ENCODE measurements at regions not wholly inside any gene's neighbourhood (a gene's known extent, or its start where the extent isn't known, plus 50 kb on each side); places are given as distances from the start of the nearest gene placed in this dataset.

GRCh38 chr6:19643287-19643686, 193.9 kb upstream of the ID4 start:
- no peak for TF ChIP-seq CTCF (conservative IDR thresholded peaks at IDR 0.05; ENCODE audit: low read depth)
- ChIA-PET POLR2A (ENCODE audit: low non-redundant PET) (no interaction called here), CTCF (interaction anchor here (0.9 kb wide), 1 partner anchor 33 kb away, joined by 4 read pairs; no protein-coding TSS in a partner anchor)
- H3K27ac ChIP-seq = no peak overlapping the region
- DNase-seq (ENCODE audit: low spot score) = no peak

DNA sequence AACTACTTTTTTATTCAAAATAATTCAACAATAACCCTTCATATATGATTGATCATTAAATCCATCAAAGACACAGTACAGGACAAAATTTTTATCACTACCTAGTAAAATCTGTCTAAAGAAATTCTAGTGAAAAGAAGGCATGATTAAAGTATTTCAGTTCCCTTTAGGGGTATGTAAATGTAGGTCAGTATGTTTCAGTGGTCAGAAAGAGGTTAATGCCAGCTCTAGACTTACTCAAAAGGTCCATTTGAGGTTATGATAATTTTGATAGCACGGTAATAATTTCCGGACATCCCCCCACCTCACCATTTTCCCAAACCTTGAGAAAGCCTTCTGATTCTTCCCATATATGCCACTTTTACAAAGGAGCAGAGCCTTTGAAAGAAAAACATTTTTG, 193.5 kb upstream of the ID4 start:
- H3K27ac ChIP-seq = no peak overlapping the region
- CTCF ChIA-PET = interaction anchor here (0.9 kb wide), 1 partner anchor 33 kb away, joined by 4 read pairs; no protein-coding TSS in a partner anchor
- POLR2A ChIA-PET (ENCODE audit: low non-redundant PET) = no interaction called here
- no peak for TF ChIP-seq CTCF (conservative IDR thresholded peaks at IDR 0.05; ENCODE audit: low read depth)
- DNase-seq (ENCODE audit: low spot score) = no peak

DNA sequence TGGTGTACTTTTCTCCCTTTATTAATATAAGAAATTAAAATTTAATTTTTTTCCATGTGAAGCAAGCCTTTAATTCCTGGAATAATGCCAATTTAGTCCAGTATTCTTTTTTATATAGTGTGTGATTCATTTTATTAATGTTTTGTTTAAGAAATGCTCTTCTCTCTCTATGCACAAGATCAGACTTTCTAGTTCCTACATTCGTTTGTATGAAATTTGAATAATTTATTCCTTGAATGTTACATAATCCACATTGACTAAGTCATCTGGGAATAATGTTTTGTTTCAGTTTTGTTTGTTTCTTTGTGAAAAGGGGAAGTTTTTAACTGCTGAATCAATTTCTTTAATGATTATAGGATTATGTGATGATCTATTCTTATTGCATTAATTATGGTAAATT, 181.4 kb upstream of the ID4 start:
- CTCF ChIA-PET = no interaction called here
- POLR2A ChIA-PET (ENCODE audit: low non-redundant PET) = no interaction called here

GRCh38 chr6:19660123-19660910, 176.9 kb upstream of the ID4 start:
- ChIA-PET CTCF (no interaction called here), POLR2A (ENCODE audit: low non-redundant PET) (no interaction called here)
- no peak overlapping the region for H3K27ac ChIP-seq
- DNase-seq (ENCODE audit: low spot score) = no peak
- TF ChIP-seq CTCF (conservative IDR thresholded peaks at IDR 0.05; ENCODE audit: low read depth) = no peak

More for the DNA sequence above, 181.4 kb upstream of the ID4 start:
- DNase-seq (ENCODE audit: low spot score) = no peak
- H3K27ac ChIP-seq = no peak overlapping the region
- no peak for TF ChIP-seq CTCF (conservative IDR thresholded peaks at IDR 0.05; ENCODE audit: low read depth)

DNA sequence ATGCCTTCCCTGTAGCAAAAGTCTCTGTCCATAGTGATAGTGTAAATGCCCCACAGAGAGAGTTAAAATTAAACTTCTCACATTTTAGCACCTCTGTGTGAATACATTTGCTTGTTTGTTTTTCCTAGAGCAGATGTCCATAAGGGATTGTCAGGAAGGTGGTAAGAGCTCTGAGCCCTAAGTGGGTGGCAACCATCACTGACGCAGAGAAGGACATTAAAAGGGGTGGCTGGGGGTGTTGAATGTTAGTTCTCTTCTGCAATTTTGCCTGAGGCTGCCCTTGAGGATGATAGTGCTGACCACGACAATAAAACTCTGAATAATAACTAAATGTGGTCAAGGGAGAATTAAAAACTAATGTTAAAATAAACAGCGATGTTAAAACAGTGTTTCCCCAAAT, 174.3 kb upstream of the ID4 start:
- no peak overlapping the region for H3K27ac ChIP-seq
- ChIA-PET POLR2A (ENCODE audit: low non-redundant PET) (no interaction called here), CTCF (interaction anchor here (0.6 kb wide), 1 partner anchor 920 kb away, joined by 3 read pairs; no protein-coding TSS in a partner anchor)

DNA sequence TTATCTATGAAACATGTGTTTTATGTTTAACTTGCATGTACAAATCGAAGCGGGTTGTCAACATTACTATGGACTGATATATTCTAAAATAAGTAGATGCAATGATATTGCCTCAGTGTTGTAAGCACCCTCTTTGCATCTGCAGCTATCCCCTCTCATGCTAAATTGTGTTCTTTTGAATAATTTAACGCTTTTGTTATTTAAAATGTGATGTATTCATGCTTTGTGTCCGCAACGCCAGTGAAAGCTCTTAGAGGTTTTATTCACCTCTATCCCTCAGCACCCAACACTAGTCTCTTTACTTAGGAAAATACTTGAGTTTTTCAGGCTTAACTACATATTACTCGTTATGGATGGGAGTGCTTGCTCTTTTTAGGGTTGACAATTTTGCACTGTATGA, 173.7 kb upstream of the ID4 start:
- no peak overlapping the region for H3K27ac ChIP-seq
- ChIA-PET POLR2A (ENCODE audit: low non-redundant PET) (no interaction called here), CTCF (no interaction called here)
- no peak for DNase-seq (ENCODE audit: low spot score)
- TF ChIP-seq CTCF (conservative IDR thresholded peaks at IDR 0.05; ENCODE audit: low read depth) = no peak

More for the DNA sequence above, 174.3 kb upstream of the ID4 start:
- DNase-seq (ENCODE audit: low spot score) = no peak
- TF ChIP-seq CTCF (conservative IDR thresholded peaks at IDR 0.05; ENCODE audit: low read depth) = no peak

All from RWPE1 (cell line).